Cardiac fibroblast (primary cell): ENCODE measurements at regions not wholly inside any gene's neighbourhood (a gene's known extent, or its start where the extent isn't known, plus 50 kb on each side); places are given as distances from the start of the nearest gene placed in this dataset.
A peak's percentile ranks its signal among the peaks of the same experiment; 100 is the strongest.
"Not testable (repeated sequence)": the region's sequence is repeated elsewhere in the genome, so short reads cannot be mapped to it uniquely, and the experiment has no call there.

Experiments used
- DNase-seq, 2 donors: peaks; one replicate each; pipeline versions ENCODE4 v3.0.0 to v3.0.0-alpha.2; 2010; ENCODE audit warnings: low read depth in 2 of 2
- H3K4me3 ChIP-seq, 2 donors: replicated peaks in 1 of 2; 1 replicate in 1 of 2; 2 replicates in 1 of 2; pipeline ENCODE4 v1.5.1; 2011; ENCODE audit warnings: low read depth in 2 of 2, low read length in 2 of 2, mild to moderate bottlenecking in 2 of 2, moderate library complexity in 1 of 2
- CTCF ChIP-seq: IDR thresholded peaks from one replicate; pipeline ENCODE4 v1.5.1; 2011; ENCODE audit warnings: low read depth, mild to moderate bottlenecking, low read length, inconsistent platforms

GRCh38 chr6:126667071-126667470 is 327.2 kb downstream of the CENPW start:
- no peak for TF ChIP-seq CTCF
- no peak overlapping the region for H3K4me3 ChIP-seq
- DNase-seq: no peak

- no peak overlapping the region for H3K4me3 ChIP-seq
- DNase-seq: no peak
- TF ChIP-seq CTCF: no peak
Observed at GRCh38 chr6:126667728-126668127, 327.8 kb downstream of the CENPW start.

- DNase-seq: peak; percentile 32 to 39
- no peak overlapping the region for H3K4me3 ChIP-seq
- TF ChIP-seq CTCF: no peak
Observed at GRCh38 chr6:126672649-126673048, 332.7 kb downstream of the CENPW start.

- not testable (repeated sequence) for DNase-seq
Observed at GRCh38 chr6:126673749-126674148, 333.8 kb downstream of the CENPW start.

GRCh38 chr6:126682440-126682839 is 342.5 kb downstream of the CENPW start:
- DNase-seq: peak; percentile 10 to 41
- no peak for TF ChIP-seq CTCF
- no peak overlapping the region for H3K4me3 ChIP-seq

More at GRCh38 chr6:126673749-126674148, 333.8 kb downstream of the CENPW start:
- not testable (repeated sequence) for H3K4me3 ChIP-seq

GRCh38 chr6:126685182-126685581 is 345.3 kb downstream of the CENPW start:
- DNase-seq: no peak

GRCh38 chr6:126696921-126697693 is 357.2 kb downstream of the CENPW start:
- DNase-seq: no peak
- no peak for TF ChIP-seq CTCF
- no peak overlapping the region for H3K4me3 ChIP-seq

More at GRCh38 chr6:126685182-126685581, 345.3 kb downstream of the CENPW start:
- no peak overlapping the region for H3K4me3 ChIP-seq
- TF ChIP-seq CTCF: no peak
